MM.1S (cell line): ENCODE measurements at regions not wholly inside any gene's neighbourhood (a gene's known extent, or its start where the extent isn't known, plus 50 kb on each side); places are given as distances from the start of the nearest gene placed in this dataset.

Source experiments
- EZH2 ChIP-seq: fragments of 300-600 bp; sonication (generic); optimal IDR thresholded peaks from 2 replicates; pipeline ENCODE3; 2017; ENCODE audit warnings: low read depth, mild to moderate bottlenecking, antibody characterized with exemption, low read length, mixed read lengths
- EZH2phosphoT487 ChIP-seq: fragments of 300-600 bp; sonication (generic); IDR thresholded peaks from 2 replicates; pipeline ENCODE4 v1.6.1; 2018; ENCODE audit warnings: antibody characterized with exemption, low read length
- TF ChIP-seq, protein P1 (sequence below): fragments of 300-600 bp; sonication (generic); IDR thresholded peaks from 2 replicates; pipeline ENCODE4 v1.5.1; 2016; ENCODE audit warnings: antibody characterized with exemption, low read length, mixed read lengths

- TF ChIP-seq EZH2: no peak
- TF ChIP-seq, protein P1, sequence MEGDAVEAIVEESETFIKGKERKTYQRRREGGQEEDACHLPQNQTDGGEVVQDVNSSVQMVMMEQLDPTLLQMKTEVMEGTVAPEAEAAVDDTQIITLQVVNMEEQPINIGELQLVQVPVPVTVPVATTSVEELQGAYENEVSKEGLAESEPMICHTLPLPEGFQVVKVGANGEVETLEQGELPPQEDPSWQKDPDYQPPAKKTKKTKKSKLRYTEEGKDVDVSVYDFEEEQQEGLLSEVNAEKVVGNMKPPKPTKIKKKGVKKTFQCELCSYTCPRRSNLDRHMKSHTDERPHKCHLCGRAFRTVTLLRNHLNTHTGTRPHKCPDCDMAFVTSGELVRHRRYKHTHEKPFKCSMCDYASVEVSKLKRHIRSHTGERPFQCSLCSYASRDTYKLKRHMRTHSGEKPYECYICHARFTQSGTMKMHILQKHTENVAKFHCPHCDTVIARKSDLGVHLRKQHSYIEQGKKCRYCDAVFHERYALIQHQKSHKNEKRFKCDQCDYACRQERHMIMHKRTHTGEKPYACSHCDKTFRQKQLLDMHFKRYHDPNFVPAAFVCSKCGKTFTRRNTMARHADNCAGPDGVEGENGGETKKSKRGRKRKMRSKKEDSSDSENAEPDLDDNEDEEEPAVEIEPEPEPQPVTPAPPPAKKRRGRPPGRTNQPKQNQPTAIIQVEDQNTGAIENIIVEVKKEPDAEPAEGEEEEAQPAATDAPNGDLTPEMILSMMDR: no peak
- TF ChIP-seq EZH2phosphoT487: no peak
Observed at GRCh38 chr14:35958499-35958898, 132.4 kb downstream of the BRMS1L start.
